ENCODE measurements at regions not wholly inside any gene's neighbourhood (a gene's known extent, or its start where the extent isn't known, plus 50 kb on each side); places are given as distances from the start of the nearest gene placed in this dataset.

GRCh38 chr18:57249179-57249578 is 102.3 kb downstream of the BOD1L2 start:
- no peak overlapping the region for H3K27ac ChIP-seq (ENCODE audit: low read length)
- H3K27me3 ChIP-seq (ENCODE audit: low read depth, low read length) = no peaks in the 10 kb centered on the region
- no peaks in the 10 kb centered on the region for H3K9me3 ChIP-seq (ENCODE audit: control insufficient read depth in 1 of 2, low read length in 2 of 2)
- H3K4me1 ChIP-seq (ENCODE audit: control insufficient read depth in 1 of 2, insufficient read depth in 2 of 2, low read length in 2 of 2) = no peaks in the 10 kb centered on the region
- no peaks in the 10 kb centered on the region for H3K36me3 ChIP-seq (ENCODE audit: control insufficient read depth in 1 of 2, insufficient read depth in 2 of 2, low read length in 2 of 2)
- H3K4me3 ChIP-seq (ENCODE audit: low read depth in 1 of 2, low read length in 2 of 2) = no peak overlapping the region

DNA sequence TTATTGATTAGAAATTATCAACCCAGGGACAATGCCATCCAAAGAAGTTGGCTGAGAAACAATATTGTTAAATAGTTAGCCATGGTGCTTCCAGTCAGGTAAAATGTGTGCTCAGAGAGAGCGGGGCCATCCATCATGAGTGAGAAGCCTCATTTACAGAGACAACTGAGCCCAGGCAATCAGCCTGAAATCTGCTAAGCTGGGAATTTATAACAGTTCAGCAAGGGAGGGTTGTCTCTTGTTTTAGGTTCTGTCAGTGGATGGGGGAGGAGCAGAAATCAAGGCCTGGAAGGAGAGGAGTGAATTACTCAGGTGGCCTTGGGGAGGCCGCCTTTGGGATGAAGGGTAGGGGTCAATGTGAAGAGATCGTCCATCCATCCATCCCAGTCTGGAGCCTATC is 102.5 kb upstream of the ST8SIA3 start:
- no peak overlapping the region for H3K27ac ChIP-seq (ENCODE audit: low read length)
- H3K9me3 ChIP-seq (ENCODE audit: control insufficient read depth in 1 of 2, low read length in 2 of 2) = no peaks in the 10 kb centered on the region
- no peaks in the 10 kb centered on the region for H3K27me3 ChIP-seq (ENCODE audit: low read depth, low read length)
- H3K36me3 ChIP-seq (ENCODE audit: control insufficient read depth in 1 of 2, insufficient read depth in 2 of 2, low read length in 2 of 2) = no peaks in the 10 kb centered on the region
- H3K4me1 ChIP-seq (ENCODE audit: control insufficient read depth in 1 of 2, insufficient read depth in 2 of 2, low read length in 2 of 2) = no peaks in the 10 kb centered on the region
- H3K4me3 ChIP-seq (ENCODE audit: low read depth in 1 of 2, low read length in 2 of 2) = no peak overlapping the region

DNA sequence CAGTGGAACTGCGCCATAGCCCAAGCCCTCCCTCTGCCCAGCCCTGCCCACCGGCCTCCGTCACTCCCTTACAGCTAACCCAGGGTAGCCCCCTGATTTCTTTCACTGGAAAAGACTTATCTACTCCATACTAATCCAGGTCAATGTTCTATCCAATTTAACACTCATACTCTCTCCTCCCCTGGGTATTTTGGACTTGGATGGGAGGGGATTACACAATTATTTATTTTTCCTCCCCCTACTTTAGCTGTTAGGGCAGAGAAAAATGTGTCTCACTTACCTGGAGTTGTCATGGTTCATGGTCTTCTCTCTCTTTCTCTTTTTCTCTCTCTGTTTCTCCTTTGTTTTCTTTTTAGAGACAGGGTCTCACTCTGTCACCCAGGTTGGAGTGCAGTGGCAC is 100.6 kb upstream of the ST8SIA3 start:
- H3K27me3 ChIP-seq (ENCODE audit: low read depth, low read length) = no peaks in the 10 kb centered on the region
- no peaks in the 10 kb centered on the region for H3K4me1 ChIP-seq (ENCODE audit: control insufficient read depth in 1 of 2, insufficient read depth in 2 of 2, low read length in 2 of 2)
- no peaks in the 10 kb centered on the region for H3K9me3 ChIP-seq (ENCODE audit: control insufficient read depth in 1 of 2, low read length in 2 of 2)
- no peak overlapping the region for H3K27ac ChIP-seq (ENCODE audit: low read length)
- H3K4me3 ChIP-seq (ENCODE audit: low read depth in 1 of 2, low read length in 2 of 2) = no peak overlapping the region
- no peaks in the 10 kb centered on the region for H3K36me3 ChIP-seq (ENCODE audit: control insufficient read depth in 1 of 2, insufficient read depth in 2 of 2, low read length in 2 of 2)

DNA sequence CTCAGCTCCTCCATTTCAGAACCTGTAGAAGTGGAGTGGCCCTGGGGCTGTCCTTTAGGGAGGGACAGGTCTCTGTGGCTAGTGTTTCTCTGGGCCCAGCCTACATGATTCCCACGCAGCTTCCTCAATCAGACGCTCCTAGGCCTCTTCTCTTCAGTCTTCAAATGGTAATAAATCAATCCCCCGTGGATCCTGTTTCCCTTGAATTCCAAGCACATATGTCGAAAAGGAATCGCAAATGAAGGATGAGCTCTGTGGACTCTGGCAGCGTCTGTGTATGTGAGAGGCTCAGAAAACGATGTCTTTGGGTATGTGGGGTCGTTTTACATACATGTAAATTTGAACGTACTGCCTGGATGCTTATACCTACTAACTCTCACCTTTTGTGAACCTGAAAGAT is 98.5 kb upstream of the ST8SIA3 start:
- no peaks in the 10 kb centered on the region for H3K9me3 ChIP-seq (ENCODE audit: control insufficient read depth in 1 of 2, low read length in 2 of 2)
- H3K4me3 ChIP-seq (ENCODE audit: low read depth in 1 of 2, low read length in 2 of 2) = no peak overlapping the region
- H3K27ac ChIP-seq (ENCODE audit: low read length) = no peak overlapping the region
- no peaks in the 10 kb centered on the region for H3K27me3 ChIP-seq (ENCODE audit: low read depth, low read length)
- no peaks in the 10 kb centered on the region for H3K4me1 ChIP-seq (ENCODE audit: control insufficient read depth in 1 of 2, insufficient read depth in 2 of 2, low read length in 2 of 2)
- H3K36me3 ChIP-seq (ENCODE audit: control insufficient read depth in 1 of 2, insufficient read depth in 2 of 2, low read length in 2 of 2) = no peaks in the 10 kb centered on the region

DNA sequence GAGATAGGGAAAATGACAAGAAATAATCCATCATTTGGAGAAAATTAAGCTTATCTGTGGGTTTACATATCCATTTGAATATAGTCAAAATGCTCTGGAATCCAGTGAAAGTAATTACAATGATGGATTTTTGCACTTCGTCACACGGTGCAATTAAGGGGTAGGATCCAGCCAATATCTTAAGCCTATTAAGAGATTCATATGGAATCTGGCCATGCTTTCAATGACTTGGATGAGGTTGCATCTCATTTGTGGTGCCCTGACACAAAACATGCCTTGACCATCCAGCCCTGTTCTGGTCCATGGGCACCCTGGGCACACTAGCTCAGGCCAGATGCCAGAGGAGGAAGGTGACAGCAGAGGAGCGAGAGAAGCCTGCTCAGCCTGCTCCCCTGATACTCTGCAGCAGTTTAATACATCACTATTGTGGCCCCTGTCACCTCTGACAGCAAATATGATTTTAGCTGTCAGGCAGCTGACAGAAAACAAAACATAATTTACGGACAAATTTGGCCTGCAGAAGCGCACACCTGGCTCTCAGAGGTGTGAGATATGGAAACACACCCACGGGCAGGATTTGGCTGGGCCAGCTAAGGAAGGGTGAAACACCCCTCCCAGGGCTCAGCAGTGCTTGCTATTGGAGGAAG is 94.1 kb upstream of the ST8SIA3 start:
- Histone ChIP-seq H3K9me3 (ENCODE audit: control insufficient read depth in 1 of 2, low read length in 2 of 2) (no peaks in the 10 kb centered on the region), H3K4me1 (ENCODE audit: control insufficient read depth in 1 of 2, insufficient read depth in 2 of 2, low read length in 2 of 2) (no peaks in the 10 kb centered on the region), H3K27ac (ENCODE audit: low read length) (no peak overlapping the region), H3K27me3 (ENCODE audit: low read depth, low read length) (no peaks in the 10 kb centered on the region), H3K4me3 (ENCODE audit: low read depth in 1 of 2, low read length in 2 of 2) (no peak overlapping the region), H3K36me3 (ENCODE audit: control insufficient read depth in 1 of 2, insufficient read depth in 2 of 2, low read length in 2 of 2) (no peaks in the 10 kb centered on the region)

GRCh38 chr18:57267368-57267925 is 84.9 kb upstream of the ST8SIA3 start:
- no peaks in the 10 kb centered on the region for H3K9me3 ChIP-seq (ENCODE audit: control insufficient read depth in 1 of 2, low read length in 2 of 2)
- H3K4me3 ChIP-seq (ENCODE audit: low read depth in 1 of 2, low read length in 2 of 2) = no peak overlapping the region
- H3K27ac ChIP-seq (ENCODE audit: low read length) = no peak overlapping the region
- no peaks in the 10 kb centered on the region for H3K4me1 ChIP-seq (ENCODE audit: control insufficient read depth in 1 of 2, insufficient read depth in 2 of 2, low read length in 2 of 2)
- H3K36me3 ChIP-seq (ENCODE audit: control insufficient read depth in 1 of 2, insufficient read depth in 2 of 2, low read length in 2 of 2) = no peaks in the 10 kb centered on the region
- no peaks in the 10 kb centered on the region for H3K27me3 ChIP-seq (ENCODE audit: low read depth, low read length)

DNA sequence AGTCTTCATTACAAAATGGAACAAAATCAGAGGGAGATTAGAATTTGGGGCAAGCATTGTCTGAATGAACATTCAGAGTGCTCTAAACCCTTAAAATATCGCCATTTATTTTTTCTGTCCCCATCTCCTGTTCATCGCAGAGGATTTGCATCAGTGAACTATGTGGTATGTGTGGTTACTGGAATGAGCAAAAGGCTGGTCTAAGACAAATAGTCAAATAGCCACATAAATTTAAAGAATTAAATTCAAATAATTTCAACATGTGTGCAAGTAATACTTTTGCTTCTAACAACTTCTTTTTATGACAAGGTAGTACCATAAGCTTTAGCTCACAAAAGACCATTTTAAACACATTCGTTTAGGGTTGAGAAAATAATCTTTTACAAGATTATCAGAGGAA is 82.6 kb upstream of the ST8SIA3 start:
- H3K4me3 ChIP-seq (ENCODE audit: low read depth in 1 of 2, low read length in 2 of 2) = no peak overlapping the region
- H3K4me1 ChIP-seq (ENCODE audit: control insufficient read depth in 1 of 2, insufficient read depth in 2 of 2, low read length in 2 of 2) = no peaks in the 10 kb centered on the region
- no peak overlapping the region for H3K27ac ChIP-seq (ENCODE audit: low read length)
- H3K9me3 ChIP-seq (ENCODE audit: control insufficient read depth in 1 of 2, low read length in 2 of 2) = no peaks in the 10 kb centered on the region
- H3K27me3 ChIP-seq (ENCODE audit: low read depth, low read length) = no peaks in the 10 kb centered on the region
- no peaks in the 10 kb centered on the region for H3K36me3 ChIP-seq (ENCODE audit: control insufficient read depth in 1 of 2, insufficient read depth in 2 of 2, low read length in 2 of 2)

DNA sequence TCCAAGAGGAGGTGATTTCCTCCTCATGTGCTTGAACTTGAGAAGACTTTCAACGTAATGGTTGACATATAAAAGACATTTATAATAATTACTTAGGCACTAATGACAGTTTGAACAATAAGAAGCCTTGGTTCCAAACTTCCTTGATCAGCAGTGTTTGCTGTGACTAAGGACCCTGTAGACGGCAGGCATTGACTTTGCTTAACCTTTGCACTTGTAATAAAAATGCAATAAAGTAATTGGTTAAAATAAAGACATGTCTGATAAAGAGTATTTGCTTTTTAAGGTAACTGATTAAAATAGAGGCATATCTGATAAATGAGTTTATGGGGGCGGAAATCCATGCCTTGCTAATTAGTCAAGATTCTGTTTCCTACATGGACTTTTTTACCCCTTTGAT is 82.2 kb upstream of the ST8SIA3 start:
- Histone ChIP-seq H3K9me3 (ENCODE audit: control insufficient read depth in 1 of 2, low read length in 2 of 2) (no peaks in the 10 kb centered on the region), H3K4me3 (ENCODE audit: low read depth in 1 of 2, low read length in 2 of 2) (no peak overlapping the region), H3K27ac (ENCODE audit: low read length) (no peak overlapping the region), H3K27me3 (ENCODE audit: low read depth, low read length) (no peaks in the 10 kb centered on the region), H3K4me1 (ENCODE audit: control insufficient read depth in 1 of 2, insufficient read depth in 2 of 2, low read length in 2 of 2) (no peaks in the 10 kb centered on the region), H3K36me3 (ENCODE audit: control insufficient read depth in 1 of 2, insufficient read depth in 2 of 2, low read length in 2 of 2) (no peaks in the 10 kb centered on the region)

DNA sequence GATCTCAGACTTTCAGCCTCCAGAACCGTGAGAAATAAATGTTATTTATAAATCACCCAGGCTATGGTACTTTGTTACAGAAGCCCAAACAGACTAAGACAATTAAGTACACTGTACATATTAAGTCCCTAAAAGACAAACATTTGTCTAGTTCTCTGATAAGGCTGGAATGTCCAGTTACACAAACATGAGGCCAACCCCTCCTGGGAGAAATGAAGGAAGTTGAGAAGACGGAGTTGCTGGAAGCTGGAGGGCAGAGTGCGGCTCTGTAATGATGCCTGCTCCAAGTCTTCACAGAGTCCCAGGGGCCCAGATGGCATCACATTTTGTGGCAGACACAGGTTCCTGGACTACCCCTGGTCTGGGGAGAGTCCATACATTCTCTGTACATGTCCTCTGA is 79.2 kb upstream of the ST8SIA3 start:
- no peaks in the 10 kb centered on the region for H3K9me3 ChIP-seq (ENCODE audit: control insufficient read depth in 1 of 2, low read length in 2 of 2)
- no peaks in the 10 kb centered on the region for H3K36me3 ChIP-seq (ENCODE audit: control insufficient read depth in 1 of 2, insufficient read depth in 2 of 2, low read length in 2 of 2)
- no peak overlapping the region for H3K4me3 ChIP-seq (ENCODE audit: low read depth in 1 of 2, low read length in 2 of 2)
- H3K4me1 ChIP-seq (ENCODE audit: control insufficient read depth in 1 of 2, insufficient read depth in 2 of 2, low read length in 2 of 2) = no peaks in the 10 kb centered on the region
- no peaks in the 10 kb centered on the region for H3K27me3 ChIP-seq (ENCODE audit: low read depth, low read length)
- H3K27ac ChIP-seq (ENCODE audit: low read length) = no peak overlapping the region

DNA sequence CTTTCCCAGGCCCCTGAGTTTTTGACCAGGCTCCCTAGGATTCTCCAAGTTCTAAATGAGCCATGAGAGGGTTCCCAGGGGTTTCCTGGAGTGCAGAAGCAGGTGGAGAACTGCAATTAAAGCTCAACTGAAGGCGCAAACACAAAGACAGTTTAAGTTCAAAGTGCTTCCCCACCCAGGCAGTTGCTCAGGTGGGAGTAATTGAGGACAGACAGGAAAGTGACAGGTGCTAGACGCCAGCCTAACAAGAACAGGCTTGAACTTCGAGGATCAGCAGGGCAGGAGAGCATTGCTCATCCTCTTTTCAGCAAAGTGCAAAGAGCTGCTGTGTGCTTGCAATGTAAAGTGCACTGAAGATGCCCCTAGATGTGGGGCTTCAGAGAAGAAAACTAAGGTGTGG is 77.2 kb upstream of the ST8SIA3 start:
- Histone ChIP-seq H3K9me3 (ENCODE audit: control insufficient read depth in 1 of 2, low read length in 2 of 2) (no peaks in the 10 kb centered on the region), H3K4me3 (ENCODE audit: low read depth in 1 of 2, low read length in 2 of 2) (no peak overlapping the region), H3K4me1 (ENCODE audit: control insufficient read depth in 1 of 2, insufficient read depth in 2 of 2, low read length in 2 of 2) (no peaks in the 10 kb centered on the region), H3K27me3 (ENCODE audit: low read depth, low read length) (no peaks in the 10 kb centered on the region), H3K36me3 (ENCODE audit: control insufficient read depth in 1 of 2, insufficient read depth in 2 of 2, low read length in 2 of 2) (no peaks in the 10 kb centered on the region), H3K27ac (ENCODE audit: low read length) (no peak overlapping the region)

GRCh38 chr18:57276829-57277228 is 75.5 kb upstream of the ST8SIA3 start:
- H3K27ac ChIP-seq (ENCODE audit: low read length) = no peak overlapping the region
- H3K4me1 ChIP-seq (ENCODE audit: control insufficient read depth in 1 of 2, insufficient read depth in 2 of 2, low read length in 2 of 2) = no peaks in the 10 kb centered on the region
- no peak overlapping the region for H3K4me3 ChIP-seq (ENCODE audit: low read depth in 1 of 2, low read length in 2 of 2)
- no peaks in the 10 kb centered on the region for H3K9me3 ChIP-seq (ENCODE audit: control insufficient read depth in 1 of 2, low read length in 2 of 2)
- no peaks in the 10 kb centered on the region for H3K27me3 ChIP-seq (ENCODE audit: low read depth, low read length)
- no peaks in the 10 kb centered on the region for H3K36me3 ChIP-seq (ENCODE audit: control insufficient read depth in 1 of 2, insufficient read depth in 2 of 2, low read length in 2 of 2)

GRCh38 chr18:57278933-57279332 is 73.4 kb upstream of the ST8SIA3 start:
- H3K36me3 ChIP-seq (ENCODE audit: control insufficient read depth in 1 of 2, insufficient read depth in 2 of 2, low read length in 2 of 2) = no peaks in the 10 kb centered on the region
- no peak overlapping the region for H3K27ac ChIP-seq (ENCODE audit: low read length)

More at GRCh38 chr18:57278933-57279332, 73.4 kb upstream of the ST8SIA3 start:
- no peaks in the 10 kb centered on the region for H3K9me3 ChIP-seq (ENCODE audit: control insufficient read depth in 1 of 2, low read length in 2 of 2)
- H3K4me1 ChIP-seq (ENCODE audit: control insufficient read depth in 1 of 2, insufficient read depth in 2 of 2, low read length in 2 of 2) = no peaks in the 10 kb centered on the region
- H3K27me3 ChIP-seq (ENCODE audit: low read depth, low read length) = no peaks in the 10 kb centered on the region
- no peak overlapping the region for H3K4me3 ChIP-seq (ENCODE audit: low read depth in 1 of 2, low read length in 2 of 2)
